ENCODE measurements at regions not wholly inside any gene's neighbourhood (a gene's known extent, or its start where the extent isn't known, plus 50 kb on each side); places are given as distances from the start of the nearest gene placed in this dataset.
A peak's percentile ranks its signal among the peaks of the same experiment; 100 is the strongest.

DNA sequence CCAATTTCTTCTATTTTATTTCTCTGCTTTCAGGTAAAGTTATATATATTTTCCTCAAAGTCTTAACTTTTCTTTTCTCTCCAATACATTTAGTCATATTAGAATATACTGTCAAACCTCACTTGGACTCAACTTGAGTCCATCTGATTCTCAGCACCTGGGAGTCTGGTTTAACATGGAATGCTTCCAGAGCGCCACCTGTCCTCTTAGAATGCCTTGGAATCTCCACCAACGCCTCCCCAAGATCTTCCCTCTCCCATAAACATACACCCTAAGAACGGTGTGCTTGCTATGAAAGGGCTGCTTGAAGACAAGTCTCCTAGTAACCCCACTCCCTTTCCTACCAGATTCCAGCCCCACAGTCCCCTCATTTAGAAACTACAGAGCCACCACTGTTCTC lies 229.1 kb upstream of the MKLN1 start:
- Histone ChIP-seq H4K20me1 (ENCODE audit: control insufficient read depth, extremely low read depth, insufficient read depth, low read length) (no peaks in the 10 kb centered on the region), H3K4me1 (ENCODE audit: control insufficient read depth, extremely low read depth, insufficient read depth, low read length) (peaks cover 10% of the 10 kb centered on the region), H3K9me3 (ENCODE audit: control insufficient read depth, insufficient read depth, low read depth, low read length) (no peaks in the 10 kb centered on the region), H2AFZ (ENCODE audit: low read length) (no peak overlapping the region), H3K4me3 (replicated peaks in 1 of 4; ENCODE audit: control extremely low read depth in 1 of 4, insufficient read depth in 1 of 4, low read depth in 3 of 4, low read length in 4 of 4) (no peak overlapping the region), H3K9ac (ENCODE audit: insufficient read depth, low read length) (no peak overlapping the region), H3K27ac (ENCODE audit: insufficient read depth, low read length) (no peak overlapping the region), H3K4me2 (ENCODE audit: extremely low read depth, insufficient read depth, low read length) (no peak overlapping the region), H3K79me2 (ENCODE audit: control insufficient read depth, insufficient read depth, low read length) (peaks cover 91% of the 10 kb centered on the region), H3K36me3 (ENCODE audit: control insufficient read depth, insufficient read depth, low read length) (peaks cover 2% of the 10 kb centered on the region), H3K27me3 (ENCODE audit: control insufficient read depth, insufficient read depth, low read length) (no peaks in the 10 kb centered on the region)
- TF ChIP-seq CTCF (conservative IDR thresholded peaks at IDR 0.05 in 1 of 2, IDR thresholded peaks at IDR 0.05 in 1 of 2; ENCODE audit: low read depth in 1 of 2, low read length in 2 of 2): no peak
- no peak for TF ChIP-seq EZH2 (IDR thresholded peaks at IDR 0.05; ENCODE audit: low read length, missing control alignments)
- no peak for DNase-seq (ENCODE audit: low read depth in 2 of 2)

GRCh38 chr7:131100357-131101054 lies 227.2 kb upstream of the MKLN1 start:
- Histone ChIP-seq H3K79me2 (ENCODE audit: control insufficient read depth, insufficient read depth, low read length) (peaks cover 94% of the 10 kb centered on the region), H3K9ac (ENCODE audit: insufficient read depth, low read length) (no peak overlapping the region), H3K4me2 (ENCODE audit: extremely low read depth, insufficient read depth, low read length) (no peak overlapping the region), H2AFZ (ENCODE audit: low read length) (no peak overlapping the region), H3K27ac (ENCODE audit: insufficient read depth, low read length) (no peak overlapping the region), H3K27me3 (ENCODE audit: control insufficient read depth, insufficient read depth, low read length) (no peaks in the 10 kb centered on the region), H4K20me1 (ENCODE audit: control insufficient read depth, extremely low read depth, insufficient read depth, low read length) (no peaks in the 10 kb centered on the region), H3K4me1 (ENCODE audit: control insufficient read depth, extremely low read depth, insufficient read depth, low read length) (peaks cover 23% of the 10 kb centered on the region), H3K9me3 (ENCODE audit: control insufficient read depth, insufficient read depth, low read depth, low read length) (no peaks in the 10 kb centered on the region), H3K36me3 (ENCODE audit: control insufficient read depth, insufficient read depth, low read length) (peaks cover 2% of the 10 kb centered on the region), H3K4me3 (replicated peaks in 1 of 4; ENCODE audit: control extremely low read depth in 1 of 4, insufficient read depth in 1 of 4, low read depth in 3 of 4, low read length in 4 of 4) (no peak overlapping the region)
- no peak for DNase-seq (ENCODE audit: low read depth in 2 of 2)
- TF ChIP-seq EZH2 (IDR thresholded peaks at IDR 0.05; ENCODE audit: low read length, missing control alignments) (no peak), CTCF (conservative IDR thresholded peaks at IDR 0.05 in 1 of 2, IDR thresholded peaks at IDR 0.05 in 1 of 2; ENCODE audit: low read depth in 1 of 2, low read length in 2 of 2) (no peak)

DNA sequence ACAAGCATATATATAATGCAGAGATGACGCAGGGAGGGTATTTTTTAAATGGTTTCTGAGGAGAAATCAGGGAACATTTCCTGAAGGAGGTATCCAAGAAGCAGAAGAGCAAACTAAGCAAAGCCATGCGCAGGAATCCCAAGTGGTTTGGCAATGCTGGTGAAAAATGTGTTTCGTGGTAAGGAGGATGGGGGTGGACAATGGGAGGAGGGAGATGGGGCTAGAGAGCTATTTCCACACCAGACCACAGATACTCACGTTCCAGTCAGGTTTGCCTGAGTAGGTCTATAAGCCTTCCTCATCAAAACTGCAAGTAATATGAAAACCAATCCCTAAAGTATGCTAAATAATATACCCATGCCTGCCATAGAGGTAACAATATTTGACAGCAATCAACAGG lies 223.7 kb upstream of the MKLN1 start:
- Histone ChIP-seq H4K20me1 (ENCODE audit: control insufficient read depth, extremely low read depth, insufficient read depth, low read length) (no peaks in the 10 kb centered on the region), H3K4me3 (replicated peaks in 1 of 4; ENCODE audit: control extremely low read depth in 1 of 4, insufficient read depth in 1 of 4, low read depth in 3 of 4, low read length in 4 of 4) (peak overlapping the region in 3 of 4 experiments; percentile 55 to 71 (median 69)), H2AFZ (ENCODE audit: low read length) (no peak overlapping the region), H3K27ac (ENCODE audit: insufficient read depth, low read length) (peak overlapping the region; percentile 74), H3K4me1 (ENCODE audit: control insufficient read depth, extremely low read depth, insufficient read depth, low read length) (peaks cover 23% of the 10 kb centered on the region), H3K36me3 (ENCODE audit: control insufficient read depth, insufficient read depth, low read length) (no peaks in the 10 kb centered on the region), H3K9me3 (ENCODE audit: control insufficient read depth, insufficient read depth, low read depth, low read length) (no peaks in the 10 kb centered on the region), H3K9ac (ENCODE audit: insufficient read depth, low read length) (no peak overlapping the region), H3K4me2 (ENCODE audit: extremely low read depth, insufficient read depth, low read length) (peak overlapping the region; percentile 95), H3K79me2 (ENCODE audit: control insufficient read depth, insufficient read depth, low read length) (peaks cover 91% of the 10 kb centered on the region), H3K27me3 (ENCODE audit: control insufficient read depth, insufficient read depth, low read length) (no peaks in the 10 kb centered on the region)
- DNase-seq (ENCODE audit: low read depth in 2 of 2): peak; percentile 67 to 91
- TF ChIP-seq EZH2 (IDR thresholded peaks at IDR 0.05; ENCODE audit: low read length, missing control alignments) (no peak), CTCF (conservative IDR thresholded peaks at IDR 0.05 in 1 of 2, IDR thresholded peaks at IDR 0.05 in 1 of 2; ENCODE audit: low read depth in 1 of 2, low read length in 2 of 2) (no peak)
